MG63 (cell line): ENCODE measurements at regions not wholly inside any gene's neighbourhood (a gene's known extent, or its start where the extent isn't known, plus 50 kb on each side); places are given as distances from the start of the nearest gene placed in this dataset.
"Not testable (repeated sequence)": the region's sequence is repeated elsewhere in the genome, so short reads cannot be mapped to it uniquely, and the experiment has no call there.

Experiments
- DNase-seq: peaks from one replicate; pipeline ENCODE4 v3.0.0-alpha.2; 2020
- H3K27me3 ChIP-seq: fragments of 250-450 bp; sonication (Bioruptor Pico); 2 replicates; pipeline ENCODE4 v1.5.1; 2020; ENCODE audit warnings: mild to moderate bottlenecking, moderate library complexity
- H3K36me3 ChIP-seq: fragments of 250-450 bp; sonication (Bioruptor Pico); 2 replicates; pipeline ENCODE4 v1.5.1; 2020; ENCODE audit warnings: mild to moderate bottlenecking, moderate library complexity
- H3K4me3 ChIP-seq: fragments of 250-450 bp; sonication (Bioruptor Pico); 2 replicates; pipeline ENCODE4 v1.5.1; 2020; ENCODE audit warnings: mild to moderate bottlenecking, moderate library complexity
- H3K9me3 ChIP-seq: fragments of 250-450 bp; sonication (Bioruptor Pico); 2 replicates; pipeline ENCODE4 v1.5.1; 2020; ENCODE audit warnings: mild to moderate bottlenecking, moderate library complexity

GRCh38 chr9:6113312-6113711 lies 97.9 kb upstream of the RANBP6 start:
- H3K4me3 ChIP-seq, result no peak overlapping the region
- H3K27me3 ChIP-seq, result no peaks in the 10 kb centered on the region
- H3K36me3 ChIP-seq, result no peaks in the 10 kb centered on the region
- DNase-seq, result no peak
- no peaks in the 10 kb centered on the region for H3K9me3 ChIP-seq

DNA sequence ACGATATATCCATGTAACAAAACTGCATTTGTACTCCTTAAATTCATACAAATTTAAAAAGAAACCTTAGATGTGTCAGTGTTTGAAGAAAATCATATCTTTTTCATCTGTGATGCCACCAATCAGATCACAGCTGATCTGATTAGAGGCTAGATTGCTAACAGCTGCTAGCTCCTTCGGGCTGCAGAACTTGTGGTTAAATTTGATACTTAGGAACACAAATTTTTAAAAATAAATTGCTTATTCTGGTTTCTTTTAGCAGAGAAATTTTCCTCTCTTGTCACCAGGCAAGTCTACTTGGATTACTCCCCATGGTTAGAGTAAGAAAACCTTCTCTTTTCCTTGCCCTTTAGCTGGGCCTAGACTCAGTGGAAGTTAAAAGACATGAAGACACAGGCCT lies 94.6 kb upstream of the RANBP6 start:
- Histone ChIP-seq H3K9me3 (no peaks in the 10 kb centered on the region), H3K27me3 (no peaks in the 10 kb centered on the region), H3K4me3 (no peak overlapping the region), H3K36me3 (no peaks in the 10 kb centered on the region)
- no peak for DNase-seq

DNA sequence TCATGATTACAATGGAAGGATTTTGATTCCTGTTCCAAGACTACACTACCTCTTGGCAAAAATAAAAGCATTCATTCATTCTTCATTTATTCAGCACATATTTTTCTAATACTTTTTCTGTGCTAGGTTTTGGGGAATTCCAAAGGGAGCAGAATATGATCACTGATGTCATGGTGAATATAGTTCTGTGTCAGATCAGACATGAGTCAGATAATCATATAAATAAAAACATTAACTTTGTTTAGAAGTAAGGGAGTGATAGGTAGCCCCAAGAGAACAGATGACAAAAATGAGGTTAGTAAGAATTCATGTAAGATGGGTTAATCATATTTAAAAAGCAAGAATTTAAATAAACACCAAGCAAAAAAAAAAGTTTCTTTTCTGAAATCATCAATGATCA lies 94.1 kb upstream of the RANBP6 start:
- Histone ChIP-seq H3K27me3 (no peaks in the 10 kb centered on the region), H3K9me3 (no peaks in the 10 kb centered on the region), H3K36me3 (no peaks in the 10 kb centered on the region), H3K4me3 (no peak overlapping the region)
- DNase-seq, result no peak

DNA sequence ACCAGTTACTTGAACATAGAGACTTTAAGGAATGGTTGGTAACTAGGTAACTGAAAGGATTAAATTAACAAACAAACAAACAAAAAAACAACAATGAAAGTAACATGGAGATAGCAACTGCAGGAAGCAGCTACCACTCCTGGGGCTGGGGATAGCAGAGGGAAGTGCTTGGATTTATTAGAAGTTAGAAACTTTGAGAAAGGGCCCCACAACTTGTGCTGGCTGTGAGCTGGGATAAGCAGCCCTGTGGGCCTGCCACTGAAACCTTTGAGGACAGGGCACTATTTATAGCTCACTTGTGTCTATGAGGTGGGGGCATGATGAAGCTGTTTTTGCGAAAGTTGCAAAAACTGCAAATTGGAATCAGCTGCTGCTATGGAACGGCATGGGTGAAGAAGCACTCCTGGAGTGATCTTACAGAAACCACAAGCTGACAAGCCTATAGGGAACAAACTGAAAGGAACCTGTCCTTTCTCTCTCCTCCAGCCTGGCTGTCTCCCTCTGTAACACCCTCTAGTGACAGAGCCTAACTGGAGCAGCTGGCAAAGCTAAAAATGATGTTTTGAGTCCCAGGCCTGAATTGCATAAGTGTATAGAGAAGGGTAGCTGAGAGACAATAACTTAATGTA lies 91.4 kb upstream of the RANBP6 start:
- Histone ChIP-seq H3K9me3 (no peaks in the 10 kb centered on the region), H3K4me3 (no peak overlapping the region), H3K27me3 (no peaks in the 10 kb centered on the region), H3K36me3 (no peaks in the 10 kb centered on the region)
- peak; percentile 12 for DNase-seq

DNA sequence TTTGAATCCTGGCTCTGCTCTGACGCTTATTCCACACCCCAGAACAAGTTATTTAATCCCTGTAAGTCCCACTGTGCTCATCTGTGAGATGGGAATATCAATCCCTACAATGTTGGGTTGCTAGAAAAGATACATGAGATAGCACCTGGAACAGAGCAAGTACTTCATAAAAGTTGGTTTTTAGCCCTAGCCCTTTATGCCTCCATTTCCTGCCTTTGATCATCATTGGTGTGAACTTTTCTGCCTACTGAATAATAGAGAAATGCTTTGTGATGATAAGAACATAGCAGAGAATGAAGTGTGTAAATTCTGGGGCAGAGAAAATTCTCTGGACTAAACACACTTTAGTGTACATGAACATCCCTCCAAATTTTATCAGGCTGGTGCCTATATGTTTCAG lies 90.3 kb upstream of the RANBP6 start:
- Histone ChIP-seq H3K27me3 (no peaks in the 10 kb centered on the region), H3K4me3 (no peak overlapping the region), H3K9me3 (no peaks in the 10 kb centered on the region)

GRCh38 chr9:6104406-6104805 lies 89.0 kb upstream of the RANBP6 start:
- not testable (repeated sequence) for H3K4me3 ChIP-seq, H3K9me3 ChIP-seq, H3K36me3 ChIP-seq, H3K27me3 ChIP-seq, DNase-seq

More for the DNA sequence above, 90.3 kb upstream of the RANBP6 start:
- DNase-seq, result no peak
- H3K36me3 ChIP-seq, result no peaks in the 10 kb centered on the region

- not testable (repeated sequence) for DNase-seq, H3K36me3 ChIP-seq, H3K4me3 ChIP-seq, H3K27me3 ChIP-seq, H3K9me3 ChIP-seq
Observed at GRCh38 chr9:6103911-6104310, 88.5 kb upstream of the RANBP6 start.

DNA sequence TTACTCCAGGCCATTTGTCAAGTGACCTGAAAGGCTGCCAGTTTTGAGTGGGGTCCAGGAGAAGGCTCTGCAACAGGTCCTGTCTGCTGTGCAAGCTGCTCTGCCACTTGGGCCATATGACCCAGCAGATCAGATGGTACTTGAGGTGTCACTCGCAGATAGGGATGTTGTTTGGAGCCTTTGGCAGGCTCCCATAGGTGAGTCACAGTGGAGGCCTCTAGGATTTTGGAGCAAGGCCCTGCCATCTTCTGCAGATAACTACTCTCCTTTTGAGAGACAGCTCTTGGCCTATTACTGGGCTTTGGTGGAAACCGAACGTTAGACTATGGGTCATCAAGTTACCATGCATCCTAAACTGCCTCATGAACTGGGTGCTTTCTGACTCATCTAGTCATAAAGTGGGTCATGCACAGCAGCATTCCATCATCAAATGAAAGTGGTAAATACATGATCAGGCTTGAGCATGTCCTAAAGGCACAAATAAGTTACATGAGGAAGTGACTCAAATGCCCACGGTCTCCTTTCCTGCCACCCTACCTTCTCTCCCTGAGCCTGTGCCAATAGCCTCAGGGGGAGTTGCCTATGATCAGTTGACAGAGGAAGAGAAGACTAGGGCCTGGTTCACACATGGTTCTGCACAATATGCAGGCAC lies 87.0 kb upstream of the RANBP6 start:
- not testable (repeated sequence) for H3K9me3 ChIP-seq, H3K27me3 ChIP-seq, H3K36me3 ChIP-seq, H3K4me3 ChIP-seq
- DNase-seq, result peak; percentile 67

- H3K9me3 ChIP-seq, DNase-seq, H3K27me3 ChIP-seq, H3K4me3 ChIP-seq, H3K36me3 ChIP-seq: not testable (repeated sequence)
Observed at GRCh38 chr9:6101725-6102124, 86.3 kb upstream of the RANBP6 start.

- H3K36me3 ChIP-seq, DNase-seq, H3K9me3 ChIP-seq, H3K4me3 ChIP-seq, H3K27me3 ChIP-seq: not testable (repeated sequence)
Observed at GRCh38 chr9:6099346-6099745, 83.9 kb upstream of the RANBP6 start.

- H3K4me3 ChIP-seq, result no peak overlapping the region
- DNase-seq, result no peak
- no peaks in the 10 kb centered on the region for H3K36me3 ChIP-seq
- H3K9me3 ChIP-seq, result no peaks in the 10 kb centered on the region
- H3K27me3 ChIP-seq, result no peaks in the 10 kb centered on the region
Observed at GRCh38 chr9:6098431-6098830, 83.0 kb upstream of the RANBP6 start.

GRCh38 chr9:6096821-6097220 lies 81.4 kb upstream of the RANBP6 start:
- no peaks in the 10 kb centered on the region for H3K36me3 ChIP-seq
- no peaks in the 10 kb centered on the region for H3K9me3 ChIP-seq
- no peaks in the 10 kb centered on the region for H3K27me3 ChIP-seq
- no peak for DNase-seq
- H3K4me3 ChIP-seq, result no peak overlapping the region

DNA sequence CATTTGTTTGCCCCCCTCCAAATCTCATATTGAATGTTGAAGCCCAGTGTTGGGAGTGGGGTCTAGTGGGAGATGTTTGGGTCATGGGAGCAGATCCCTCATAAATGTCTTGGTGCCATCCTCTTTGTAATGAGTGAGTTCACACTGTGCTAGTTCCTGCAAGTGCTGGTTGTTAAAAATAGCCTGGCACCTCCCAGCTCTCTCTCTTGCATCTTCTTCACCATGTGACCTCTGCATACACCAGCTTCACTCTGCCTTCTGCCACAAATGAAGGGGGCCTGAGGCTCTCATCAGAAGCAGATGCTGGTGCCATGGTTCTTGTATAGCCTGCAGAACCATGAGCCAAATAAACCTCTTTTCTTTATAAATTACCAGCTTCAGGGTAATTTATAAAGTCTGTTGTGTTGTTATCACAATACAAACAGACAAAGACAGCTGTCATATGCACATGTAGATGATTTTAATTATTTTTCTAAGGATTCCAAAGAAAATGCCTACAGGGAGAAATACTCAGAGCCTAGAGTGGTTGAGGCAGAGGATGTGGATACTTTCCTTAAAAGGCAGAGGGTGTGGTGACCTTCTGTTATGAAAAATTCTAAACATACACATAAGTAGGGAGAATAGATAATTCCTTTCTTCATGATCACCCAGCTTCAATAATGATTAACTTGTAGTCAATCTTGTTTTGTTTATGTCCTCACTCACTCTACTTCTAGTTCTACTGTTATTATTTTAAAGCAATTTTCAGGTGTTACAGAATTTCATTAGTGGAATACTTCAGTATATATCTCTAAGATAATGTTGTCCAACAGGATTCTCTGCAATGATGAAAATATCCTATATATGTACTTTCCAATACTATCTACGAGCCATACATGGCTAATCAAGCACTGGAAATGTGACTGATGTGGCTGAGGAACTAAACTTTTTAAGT lies 75.1 kb upstream of the RANBP6 start:
- no peak for DNase-seq
- Histone ChIP-seq H3K9me3 (no peaks in the 10 kb centered on the region), H3K36me3 (no peaks in the 10 kb centered on the region), H3K27me3 (no peaks in the 10 kb centered on the region), H3K4me3 (no peak overlapping the region)

DNA sequence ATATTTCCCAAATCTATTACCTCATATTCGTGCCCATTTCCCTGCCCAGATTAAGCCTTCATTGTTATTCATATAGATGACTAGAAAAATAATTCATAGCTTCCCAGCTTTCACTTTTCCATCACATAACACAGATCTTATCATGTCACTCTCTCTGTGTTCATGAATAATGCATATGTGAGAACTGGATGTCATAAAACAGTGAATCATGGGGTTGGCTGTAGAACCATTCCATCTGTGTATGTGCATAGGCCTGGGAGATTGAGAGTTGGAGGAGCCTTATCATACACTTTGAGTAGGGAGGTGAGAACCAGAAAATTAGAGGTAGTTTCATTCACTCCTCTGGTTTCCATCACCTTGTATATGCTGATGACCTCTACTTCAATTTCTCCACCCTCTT lies 73.9 kb upstream of the RANBP6 start:
- no peak overlapping the region for H3K4me3 ChIP-seq
- H3K9me3 ChIP-seq, result no peaks in the 10 kb centered on the region
- no peaks in the 10 kb centered on the region for H3K27me3 ChIP-seq
- H3K36me3 ChIP-seq, result no peaks in the 10 kb centered on the region
- no peak for DNase-seq

DNA sequence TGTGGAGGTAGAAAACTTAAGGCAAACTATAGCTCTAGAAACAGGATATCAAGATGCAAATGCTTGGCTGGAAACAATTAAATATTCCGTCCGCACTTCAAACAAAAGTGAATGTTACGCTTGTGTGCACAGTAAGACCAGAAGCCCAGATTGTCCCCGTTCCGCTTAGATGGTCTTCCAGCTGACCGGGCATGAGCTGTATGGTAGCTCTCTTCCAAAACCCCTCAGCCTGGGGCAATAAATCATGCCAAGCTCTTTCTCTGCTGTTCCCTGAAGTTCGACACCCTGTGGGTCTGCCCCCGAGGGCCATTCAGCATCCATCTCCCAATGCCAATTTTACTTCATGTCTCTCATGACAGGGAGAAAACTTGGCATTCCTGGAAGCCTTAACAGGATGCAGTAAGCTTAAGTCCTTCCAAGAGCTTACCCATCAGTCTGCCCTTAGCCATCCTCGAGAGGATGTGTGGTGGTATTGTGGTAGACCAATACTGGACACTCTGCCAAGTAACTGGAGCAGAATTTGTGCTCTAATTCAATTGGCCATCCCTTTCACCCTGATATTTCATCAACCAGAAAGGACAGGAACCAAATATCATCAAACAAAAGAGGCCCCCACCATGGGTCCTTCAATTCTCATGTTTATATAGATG lies 70.7 kb upstream of the RANBP6 start:
- Histone ChIP-seq H3K9me3 (no peaks in the 10 kb centered on the region), H3K27me3 (no peaks in the 10 kb centered on the region), H3K36me3 (no peaks in the 10 kb centered on the region), H3K4me3 (no peak overlapping the region)
- no peak for DNase-seq

- no peaks in the 10 kb centered on the region for H3K36me3 ChIP-seq
- peak; percentile 81 for DNase-seq
- H3K4me3 ChIP-seq, result peak overlapping the region; percentile 43
Observed at GRCh38 chr9:6080154-6080716, 64.8 kb upstream of the RANBP6 start.

DNA sequence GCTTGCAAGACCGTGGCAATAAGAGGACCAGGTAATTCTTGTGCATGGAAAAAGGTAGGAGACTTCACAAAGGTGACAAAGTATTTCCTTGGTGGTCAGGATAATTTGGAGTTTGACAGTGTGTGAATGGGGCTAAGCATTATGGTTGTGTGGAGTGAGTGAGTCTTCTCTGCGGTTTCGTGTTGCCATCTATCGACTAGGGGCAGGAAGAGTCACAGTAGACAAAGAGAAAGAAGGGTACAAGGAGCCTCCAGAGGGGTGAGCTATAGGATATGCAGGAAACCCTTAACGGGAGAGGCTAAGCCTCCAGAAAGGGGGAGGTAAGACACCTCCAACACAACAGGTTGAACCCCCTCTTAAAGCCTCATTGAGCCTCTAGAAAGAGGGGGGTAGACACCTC lies 64.0 kb upstream of the RANBP6 start:
- Histone ChIP-seq H3K36me3 (no peaks in the 10 kb centered on the region), H3K4me3 (no peak overlapping the region), H3K27me3 (no peaks in the 10 kb centered on the region), H3K9me3 (no peaks in the 10 kb centered on the region)
- no peak for DNase-seq

More at GRCh38 chr9:6080154-6080716, 64.8 kb upstream of the RANBP6 start:
- Histone ChIP-seq H3K9me3 (no peaks in the 10 kb centered on the region), H3K27me3 (no peaks in the 10 kb centered on the region)
